K562 (cell line): ENCODE measurements at regions not wholly inside any gene's neighbourhood (a gene's known extent, or its start where the extent isn't known, plus 50 kb on each side); places are given as distances from the start of the nearest gene placed in this dataset.

ENCODE experiments used
- ATF1 ChIP-seq, 2 experiments: fragments of 450-650 bp in 1 of 2; IDR thresholded peaks; 2 replicates each; pipeline ENCODE4 v1.6.1; 2016; ENCODE audit warnings: missing compliant biosample characterization in 1 of 2, missing genetic modification characterization in 1 of 2
- FOXK1 ChIP-seq: sonication (generic); formaldehyde crosslinking; IDR thresholded peaks from 2 replicates; pipeline ENCODE4 v1.8.0; 2022; ENCODE audit warnings: missing genetic modification reagents, mild to moderate bottlenecking, borderline replicate concordance
- HEY1 ChIP-seq: fragments of 250-450 bp; sonication (Bioruptor Pico); IDR thresholded peaks from 2 replicates; pipeline ENCODE4 v1.5.0; 2020; ENCODE audit warnings: mild to moderate bottlenecking, moderate library complexity, borderline replicate concordance
- HINFP ChIP-seq: fragments of 450-650 bp; conservative IDR thresholded peaks from 2 replicates; pipeline ENCODE4 v1.6.1; 2016; ENCODE audit warnings: missing genetic modification characterization, low read depth, mild to moderate bottlenecking, control low read depth, missing compliant biosample characterization
- JUND ChIP-seq, 2 experiments: IDR thresholded peaks; 2 replicates in 1 of 2; 3 replicates in 1 of 2; pipeline ENCODE4 v1.6.1; 2011; ENCODE audit warnings: borderline replicate concordance in 2 of 2, low read depth in 2 of 2, low read length in 2 of 2, improper control_type of control experiment in 1 of 2, missing biosample characterization in 1 of 2, missing genetic modification characterization in 1 of 2, missing genetic modification reagents in 1 of 2
- NFATC3 ChIP-seq: fragments of 450-650 bp; IDR thresholded peaks from 2 replicates; pipeline ENCODE4 v1.6.1; 2017; ENCODE audit warnings: mild to moderate bottlenecking
- NR1H2 ChIP-seq: sonication (generic); formaldehyde crosslinking; IDR thresholded peaks from 2 replicates; pipeline ENCODE4 v1.4.0; 2020; ENCODE audit warnings: mild to moderate bottlenecking, missing genetic modification reagents
- SLC30A9 ChIP-seq: fragments of 250-450 bp; sonication (Bioruptor Pico); IDR thresholded peaks from 2 replicates; pipeline ENCODE4 v1.8.0; 2022; ENCODE audit warnings: mild to moderate bottlenecking, moderate library complexity
- ZNF175 ChIP-seq: fragments of 200-800 bp; sonication (Bioruptor generic); IDR thresholded peaks from 2 replicates; pipeline ENCODE4 v1.6.1; 2016; ENCODE audit warnings: low read depth, mild to moderate bottlenecking, missing genetic modification characterization, missing compliant biosample characterization
- ZNF764 ChIP-seq: fragments of 250-450 bp; sonication (Bioruptor Pico); IDR thresholded peaks from 2 replicates; pipeline ENCODE4 v1.4.0; 2020; ENCODE audit warnings: low read depth, mild to moderate bottlenecking, moderate library complexity

- TF ChIP-seq JUND (IDR thresholded peaks at IDR 0.05; ENCODE audit: borderline replicate concordance, low read depth, low read length) = no peak
- TF ChIP-seq JUND (tag; IDR thresholded peaks at IDR 0.05; ENCODE audit: borderline replicate concordance, low read depth, low read length) = no peak
- no peak for TF ChIP-seq FOXK1 (CRISPR knock-in tag)
- no peak for TF ChIP-seq ZNF764 (CRISPR knock-in tag)
- TF ChIP-seq NFATC3 = no peak
- no peak for TF ChIP-seq ZNF175 (CRISPR knock-in tag)
- TF ChIP-seq HEY1 (CRISPR knock-in tag) = no peak
- TF ChIP-seq HINFP = no peak
- no peak for TF ChIP-seq SLC30A9 (CRISPR knock-in tag)
- no peak for TF ChIP-seq ATF1 (CRISPR knock-in tag; IDR thresholded peaks at IDR 0.05)
- TF ChIP-seq ATF1 (tag; IDR thresholded peaks at IDR 0.05) = no peak
- TF ChIP-seq NR1H2 (CRISPR knock-in tag) = no peak
- TF ChIP-seq, all 486 proteins: peak for 0
Observed at GRCh38 chr2:224310943-224311625, 90.8 kb downstream of the FAM124B start (continued).
